DND-41 (cell line): ENCODE measurements at regions not wholly inside any gene's neighbourhood (a gene's known extent, or its start where the extent isn't known, plus 50 kb on each side); places are given as distances from the start of the nearest gene placed in this dataset.

Experiments
- CTCF ChIP-seq: IDR thresholded peaks from 2 replicates; pipeline ENCODE4 v1.5.1; 2012; ENCODE audit warnings: borderline replicate concordance, low read length, moderate library complexity, mild to moderate bottlenecking; ENCODE audit not compliant: poor library complexity, severe bottlenecking; ENCODE audit errors: extremely low read depth
- EZH2 ChIP-seq: IDR thresholded peaks from 3 replicates; pipeline ENCODE4 v1.6.1; 2012; ENCODE audit warnings: borderline replicate concordance, low read depth, mild to moderate bottlenecking, moderate library complexity, low read length, inconsistent platforms; ENCODE audit not compliant: severe bottlenecking

DNA sequence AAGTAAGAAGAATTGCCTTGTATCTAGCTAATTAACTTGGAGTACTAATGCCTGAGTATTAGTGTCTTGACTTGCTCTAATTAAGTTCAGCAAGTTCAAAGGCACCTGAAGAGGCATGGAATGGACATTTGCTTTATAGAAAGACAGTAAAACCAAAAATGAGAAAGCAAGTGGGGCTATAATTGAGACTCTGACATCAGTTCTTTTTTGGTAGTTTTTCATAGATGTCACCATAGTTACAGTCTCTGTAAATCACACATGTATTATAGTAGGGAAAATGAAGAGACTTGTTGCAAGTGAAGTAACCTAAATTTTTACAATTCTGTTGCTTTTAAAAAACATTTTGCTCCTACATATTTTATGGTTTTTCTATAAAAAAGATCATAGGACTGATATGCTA is 178.0 kb downstream of the HIPK3 start:
- TF ChIP-seq CTCF (no peak), EZH2 (no peak)
